GM18511 (cell line): ENCODE measurements at regions not wholly inside any gene's neighbourhood (a gene's known extent, or its start where the extent isn't known, plus 50 kb on each side); places are given as distances from the start of the nearest gene placed in this dataset.
"Not testable (repeated sequence)": the region's sequence is repeated elsewhere in the genome, so short reads cannot be mapped to it uniquely, and the experiment has no call there.

ENCODE experiments used
- ATAC-seq: cut with Tn5 transposase; IDR thresholded peaks from one replicate; pipeline ENCODE4 v1.9.1; 2021; ENCODE audit warnings: mild to moderate bottlenecking, moderate library complexity; ENCODE audit not compliant: unreplicated experiment

DNA sequence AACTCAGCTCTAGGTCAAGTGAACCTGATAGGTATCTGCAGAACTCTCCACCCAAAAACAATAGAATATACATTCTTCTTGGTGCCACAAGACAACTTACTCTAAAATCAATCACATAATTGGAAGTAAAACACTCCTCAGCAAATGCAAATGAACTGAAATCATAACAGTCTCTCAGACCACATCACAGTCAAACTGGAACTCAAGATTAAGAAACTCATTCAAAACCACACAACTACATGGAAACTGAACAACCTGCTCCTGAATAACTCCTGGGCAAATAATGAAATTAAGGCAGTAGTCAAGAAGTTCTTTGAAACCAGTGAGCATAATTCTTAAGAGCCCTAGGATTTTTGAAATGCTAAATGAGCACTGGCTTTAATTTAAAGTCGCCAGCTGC lies 125.4 kb upstream of the PDE4D start:
- ATAC-seq = not testable (repeated sequence)

DNA sequence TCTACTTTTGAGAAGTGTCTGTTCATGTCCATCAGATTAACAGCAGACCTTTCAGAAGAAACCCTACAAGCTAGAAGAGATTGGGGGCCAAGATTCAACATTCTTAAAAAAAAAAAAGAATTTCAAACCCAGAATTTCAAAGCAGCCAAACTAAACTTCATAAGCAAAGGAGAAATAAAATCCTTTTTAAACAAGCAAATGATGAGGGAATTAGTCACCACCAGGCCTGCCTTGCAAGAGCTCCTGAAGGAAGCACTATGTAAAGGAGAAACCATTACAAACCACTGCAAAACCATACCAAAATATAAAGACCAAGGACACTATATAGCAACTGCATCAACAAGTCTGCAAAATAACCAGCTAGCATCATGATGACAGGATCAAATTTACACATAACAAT lies 124.6 kb upstream of the PDE4D start:
- ATAC-seq = no peak

- ATAC-seq = no peak
Measured at GRCh38 chr5:60014331-60014730, 120.8 kb upstream of the PDE4D start.

DNA sequence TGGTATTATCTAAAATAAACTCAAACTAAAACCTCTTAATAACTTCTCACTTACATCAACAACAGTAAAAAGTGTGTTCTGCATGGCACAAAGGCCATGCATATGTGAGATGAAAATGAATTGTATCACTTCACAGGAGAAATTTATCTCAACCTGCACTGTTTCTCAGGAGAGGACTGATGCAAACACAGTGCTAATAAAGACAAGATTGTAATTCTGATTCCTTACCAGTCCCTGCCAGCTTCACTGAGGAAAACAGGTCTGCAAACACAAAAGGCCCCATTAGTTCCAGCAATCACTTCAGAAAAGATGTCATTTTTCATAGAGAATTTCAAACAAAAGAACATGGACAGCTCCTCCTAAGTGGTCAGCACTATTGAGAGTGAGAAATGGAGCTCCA lies 117.3 kb upstream of the PDE4D start:
- ATAC-seq = no peak

- ATAC-seq = no peak
Measured at GRCh38 chr5:60010328-60010727, 116.8 kb upstream of the PDE4D start.

GRCh38 chr5:60007729-60008128 lies 114.2 kb upstream of the PDE4D start:
- no peak for ATAC-seq

- no peak for ATAC-seq
Measured at GRCh38 chr5:59999056-59999455, 105.5 kb upstream of the PDE4D start.

DNA sequence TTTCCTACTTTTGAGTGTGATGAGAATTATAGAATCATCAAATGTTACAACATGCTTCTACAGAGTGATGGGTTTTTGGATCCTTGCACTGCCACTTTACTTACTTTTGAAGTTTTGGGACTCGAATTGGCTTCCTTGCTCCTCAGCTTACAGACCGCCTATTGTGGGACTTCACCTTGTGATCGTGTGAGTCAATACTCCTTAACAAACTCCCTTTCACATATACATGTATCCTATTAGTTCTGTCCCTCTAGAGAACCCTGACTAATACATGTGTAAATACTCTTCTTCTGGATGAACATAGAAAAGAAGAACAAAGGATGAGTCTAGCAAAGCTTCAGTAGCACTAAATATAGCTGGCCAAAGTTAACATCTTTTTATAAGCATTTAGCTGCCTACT lies 98.7 kb upstream of the PDE4D start:
- ATAC-seq = no peak

DNA sequence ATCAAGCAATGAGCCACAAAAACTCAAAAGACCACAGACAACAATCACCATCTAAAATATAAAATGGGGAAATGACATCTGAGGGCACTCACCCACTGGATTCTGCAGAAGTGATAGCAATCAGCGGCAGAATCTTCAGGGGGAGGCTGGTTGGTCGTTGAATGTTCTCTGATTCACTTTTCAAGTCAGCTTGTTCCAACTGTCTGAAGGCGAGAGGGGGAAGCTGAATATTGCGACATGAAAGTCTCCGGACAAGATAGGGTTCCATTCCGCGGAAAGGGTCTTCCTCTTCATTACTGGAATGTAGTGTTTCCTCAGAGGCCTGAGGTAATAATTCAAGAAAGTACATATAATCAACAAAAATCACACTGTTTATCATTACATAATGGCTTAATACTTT lies 94.9 kb upstream of the PDE4D start:
- no peak for ATAC-seq

GRCh38 chr5:59976342-59976741 lies 82.8 kb upstream of the PDE4D start:
- no peak for ATAC-seq

DNA sequence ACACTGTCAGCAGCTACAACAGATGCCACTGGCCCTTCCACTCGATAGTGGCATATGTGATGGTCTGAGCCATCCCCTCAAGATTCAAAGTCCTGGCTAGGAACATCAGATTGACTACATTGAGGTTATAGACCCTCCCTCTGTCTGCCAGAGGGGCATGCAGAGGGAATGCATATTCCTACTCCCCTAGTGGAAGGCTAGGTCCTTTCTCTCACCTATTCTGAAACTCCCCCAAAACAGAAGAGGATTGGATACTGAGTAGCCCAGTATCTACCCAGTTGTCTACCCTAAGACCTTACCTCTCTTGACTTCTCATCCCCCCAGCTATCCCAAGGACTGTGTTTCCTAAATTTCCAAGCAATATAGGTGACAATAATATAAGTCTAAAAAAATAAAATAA lies 78.5 kb upstream of the PDE4D start:
- no peak for ATAC-seq

DNA sequence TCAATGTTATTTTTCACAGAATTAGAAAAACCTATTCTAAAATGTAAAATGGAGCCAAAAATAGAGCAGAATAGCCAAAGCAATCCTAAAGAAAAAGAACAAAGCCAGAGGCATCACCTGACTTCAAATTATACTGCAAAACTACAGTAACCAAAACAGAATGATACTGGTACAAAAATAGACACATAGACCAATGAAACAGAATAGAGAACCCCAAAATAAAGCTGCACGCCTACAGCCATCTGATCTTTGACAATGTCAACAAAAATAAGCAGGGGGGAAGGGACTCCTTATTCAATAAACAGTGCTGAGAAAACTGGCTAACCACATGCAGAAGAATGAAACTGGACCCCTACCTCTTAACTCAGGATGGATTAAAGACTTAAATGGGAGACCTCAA lies 65.8 kb upstream of the PDE4D start:
- ATAC-seq = no peak

- no peak for ATAC-seq
Measured at GRCh38 chr5:59956130-59956783, 62.7 kb upstream of the PDE4D start.

DNA sequence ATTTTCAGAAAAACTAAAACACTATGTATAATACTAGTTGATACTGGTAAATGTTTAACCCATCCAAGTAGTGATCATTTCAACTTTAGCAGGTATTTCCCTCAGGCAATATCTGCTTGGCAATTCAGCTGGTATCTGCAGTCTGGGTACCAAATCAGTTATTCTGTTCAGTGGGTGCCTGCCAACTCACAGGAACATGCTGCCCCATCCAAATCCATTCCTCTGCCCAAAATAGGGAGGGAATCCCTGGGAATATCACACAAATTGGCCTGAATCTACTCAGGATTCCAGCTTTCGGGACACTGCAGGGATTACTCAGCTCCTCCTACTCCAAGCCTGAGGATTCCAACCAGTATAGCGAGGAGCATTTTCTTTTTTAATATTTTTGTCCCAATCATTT lies 61.7 kb upstream of the PDE4D start:
- no peak for ATAC-seq

DNA sequence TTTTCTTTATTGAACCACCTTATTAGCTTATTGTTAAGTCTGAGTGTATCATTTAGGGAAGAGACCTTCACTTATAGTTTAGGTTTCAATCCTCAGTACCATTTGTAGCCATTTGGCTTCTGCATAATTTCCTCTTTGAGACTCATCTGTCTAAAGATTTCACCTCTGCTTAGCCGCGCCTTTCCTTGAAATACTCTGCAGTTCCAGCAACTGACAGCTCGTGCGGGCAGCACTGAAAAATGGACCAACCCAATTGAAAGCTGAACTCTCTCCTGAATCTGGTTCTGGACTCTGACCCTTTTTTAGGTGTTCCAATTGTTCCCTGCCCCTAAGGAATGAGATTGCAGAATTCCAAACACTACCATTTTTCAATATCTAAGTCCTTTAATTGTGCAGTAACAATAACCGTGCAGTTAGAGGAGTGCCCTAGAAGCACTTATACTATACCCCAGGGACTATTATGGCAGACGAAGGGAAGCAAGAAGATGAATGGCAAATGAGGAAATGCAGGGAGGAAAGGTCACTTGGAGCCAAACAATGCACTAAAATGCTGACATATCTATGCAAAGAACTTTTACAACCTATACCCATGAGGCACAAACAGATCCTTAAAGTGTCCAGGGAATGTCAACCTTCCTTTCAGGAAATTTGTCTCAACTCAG lies 50.1 kb upstream of the PDE4D start:
- ATAC-seq = no peak
